ENCODE measurements at regions not wholly inside any gene's neighbourhood (a gene's known extent, or its start where the extent isn't known, plus 50 kb on each side); places are given as distances from the start of the nearest gene placed in this dataset.

- TF ChIP-seq, protein P1, sequence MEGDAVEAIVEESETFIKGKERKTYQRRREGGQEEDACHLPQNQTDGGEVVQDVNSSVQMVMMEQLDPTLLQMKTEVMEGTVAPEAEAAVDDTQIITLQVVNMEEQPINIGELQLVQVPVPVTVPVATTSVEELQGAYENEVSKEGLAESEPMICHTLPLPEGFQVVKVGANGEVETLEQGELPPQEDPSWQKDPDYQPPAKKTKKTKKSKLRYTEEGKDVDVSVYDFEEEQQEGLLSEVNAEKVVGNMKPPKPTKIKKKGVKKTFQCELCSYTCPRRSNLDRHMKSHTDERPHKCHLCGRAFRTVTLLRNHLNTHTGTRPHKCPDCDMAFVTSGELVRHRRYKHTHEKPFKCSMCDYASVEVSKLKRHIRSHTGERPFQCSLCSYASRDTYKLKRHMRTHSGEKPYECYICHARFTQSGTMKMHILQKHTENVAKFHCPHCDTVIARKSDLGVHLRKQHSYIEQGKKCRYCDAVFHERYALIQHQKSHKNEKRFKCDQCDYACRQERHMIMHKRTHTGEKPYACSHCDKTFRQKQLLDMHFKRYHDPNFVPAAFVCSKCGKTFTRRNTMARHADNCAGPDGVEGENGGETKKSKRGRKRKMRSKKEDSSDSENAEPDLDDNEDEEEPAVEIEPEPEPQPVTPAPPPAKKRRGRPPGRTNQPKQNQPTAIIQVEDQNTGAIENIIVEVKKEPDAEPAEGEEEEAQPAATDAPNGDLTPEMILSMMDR (IDR thresholded peaks at IDR 0.05; ENCODE audit: control extremely low read depth in 1 of 3, insufficient read depth in 1 of 3, low read depth in 1 of 3, low read length in 3 of 3) = no peak
- TF ChIP-seq SUZ12 (IDR thresholded peaks at IDR 0.05; ENCODE audit: low read length) = no peak
- no peak for TF ChIP-seq RXRA (IDR thresholded peaks at IDR 0.05; ENCODE audit: insufficient read depth, low read depth, low read length)
- TF ChIP-seq BACH1 (IDR thresholded peaks at IDR 0.05; ENCODE audit: low read length) = no peak
- TF ChIP-seq SIX5 (IDR thresholded peaks at IDR 0.05; ENCODE audit: low read depth, low read length) = no peak
- no peak for TF ChIP-seq CBX5 (IDR thresholded peaks at IDR 0.05; ENCODE audit: low read depth, low read length)
- TF ChIP-seq GTF2F1 (IDR thresholded peaks at IDR 0.05; ENCODE audit: borderline replicate concordance, low read depth, low read length) = no peak
- TF ChIP-seq SP4 (IDR thresholded peaks at IDR 0.05; ENCODE audit: low read length) = no peak
- TF ChIP-seq PHF8 (conservative IDR thresholded peaks at IDR 0.05; ENCODE audit: low read depth, low read length) = no peak
- H4K20me1 ChIP-seq (replicated peaks in 1 of 2; ENCODE audit: control insufficient read depth in 1 of 2, insufficient read depth in 2 of 2, low read length in 2 of 2) = no peaks in the 10 kb centered on the region
Observed at GRCh38 chr1:70916034-70916427, 131.6 kb downstream of the PTGER3 start.

More at GRCh38 chr1:70916034-70916427, 131.6 kb downstream of the PTGER3 start:
- no peak overlapping the region for H3K14ac ChIP-seq (ENCODE audit: insufficient read length)
- no peaks in the 10 kb centered on the region for H3K79me2 ChIP-seq (ENCODE audit: control insufficient read depth in 1 of 2, insufficient read depth in 2 of 2, low read length in 2 of 2)
- H2BK15ac ChIP-seq (ENCODE audit: low read length) = no peak overlapping the region
- no peak overlapping the region for H2BK12ac ChIP-seq (ENCODE audit: low read depth, low read length)
- no peak overlapping the region for H3K18ac ChIP-seq (ENCODE audit: extremely low read depth, low read length)
- no peak overlapping the region for H3K4ac ChIP-seq (replicated peaks; ENCODE audit: insufficient read length, low read depth, low read length)
- no peak overlapping the region for H3K23ac ChIP-seq (ENCODE audit: insufficient read length)
- CTCF ChIA-PET (ENCODE audit: partially characterized antibody) = no interaction called here
- no peaks in the 10 kb centered on the region for H3K23me2 ChIP-seq (ENCODE audit: low read depth, low read length)
- WGBS, 2 experiments (ENCODE audit: extremely low coverage in 1 of 2, insufficient coverage in 1 of 2, insufficient read length in 1 of 2, insufficient replicate concordance in 2 of 2, low coverage in 1 of 2, low lambda C conversion rate in 2 of 2, missing lambda C conversion rate in 1 of 2) = 89% methylated on average over 2 of the region's 2 CpGs; no CpG with 5 or more reads in 1 of the 2 experiments
- H4K5ac ChIP-seq (ENCODE audit: insufficient read length, low read depth, low read length) = no peak overlapping the region
- no peak for FAIRE-seq
- H3K79me1 ChIP-seq (ENCODE audit: low read depth, low read length) = no peaks in the 10 kb centered on the region
- peaks cover 0 to 1% (median 0%) of the 10 kb centered on the region in 4 experiments; a peak in 1 of 7 replicates for H3K27me3 ChIP-seq (replicated peaks in 1 of 4; ENCODE audit: control insufficient read depth in 3 of 4, extremely low read depth in 1 of 4, insufficient read depth in 3 of 4, low read length in 3 of 4)
- POLR2A ChIA-PET (ENCODE audit: partially characterized antibody) = no interaction called here
- no peak overlapping the region for H3K56ac ChIP-seq (replicated peaks; ENCODE audit: insufficient read length, low read depth, low read length)
- no peak overlapping the region for H2BK120ac ChIP-seq (replicated peaks; ENCODE audit: low read depth, low read length)
- H3K4me2 ChIP-seq (ENCODE audit: insufficient read depth in 1 of 2, low read depth in 2 of 2, low read length in 2 of 2) = no peak overlapping the region
- no peak overlapping the region for H2AFZ ChIP-seq (ENCODE audit: low read length)
- no peak overlapping the region for H2BK20ac ChIP-seq (ENCODE audit: low read length)
- H3K4me1 ChIP-seq (replicated peaks in 1 of 4; ENCODE audit: control insufficient read depth in 3 of 4, insufficient read depth in 4 of 4, low read length in 3 of 4) = no peaks in the 10 kb centered on the region
- H3K4me3 ChIP-seq (ENCODE audit: extremely low read depth in 1 of 4, insufficient read depth in 2 of 4, low read depth in 3 of 4, low read length in 4 of 4) = no peak overlapping the region
- peaks cover 5 to 9% of the 10 kb centered on the region in 2 experiments; a peak in 2 of 4 replicates for H3K9me3 ChIP-seq (ENCODE audit: insufficient read depth in 2 of 2, low read depth in 1 of 2, low read length in 1 of 2)
- H2AK5ac ChIP-seq (ENCODE audit: low read depth, low read length) = no peak overlapping the region
- H3K27ac ChIP-seq (ENCODE audit: low read depth, low read length) = no peak overlapping the region
- no peak overlapping the region for H2BK5ac ChIP-seq (ENCODE audit: low read depth, low read length)
- H4K91ac ChIP-seq (replicated peaks; ENCODE audit: insufficient read length, low read length) = no peak overlapping the region
- H3K9ac ChIP-seq (replicated peaks in 1 of 4; ENCODE audit: extremely low read depth in 1 of 4, low read depth in 3 of 4, low read length in 3 of 4) = no peak overlapping the region
- no peak for DNase-seq (ENCODE audit: low read depth in 1 of 2, low spot score in 2 of 2)
- no peaks in the 10 kb centered on the region for H3K36me3 ChIP-seq (ENCODE audit: control insufficient read depth in 2 of 4, insufficient read depth in 4 of 4, low read length in 3 of 4)
- no peak overlapping the region for H4K8ac ChIP-seq (ENCODE audit: extremely low read depth, insufficient read depth, low read length)
